OCI-LY1 (cell line): ENCODE measurements at regions not wholly inside any gene's neighbourhood (a gene's known extent, or its start where the extent isn't known, plus 50 kb on each side); places are given as distances from the start of the nearest gene placed in this dataset.
"Not testable (repeated sequence)": the region's sequence is repeated elsewhere in the genome, so short reads cannot be mapped to it uniquely, and the experiment has no call there.

Experiments used
- H2AFZ ChIP-seq: fragments of 200-600 bp; sonication (generic), shearing (Covaris generic); 2 replicates; pipeline ENCODE4 v1.6.0; 2014; ENCODE audit warnings: antibody characterized with exemption, mild to moderate bottlenecking, low read length
- H3F3A ChIP-seq: fragments of 200-600 bp; sonication (generic), shearing (Covaris generic); 2 replicates; pipeline ENCODE4 v1.6.0; 2014; ENCODE audit warnings: mild to moderate bottlenecking, antibody characterized with exemption, low read length, moderate library complexity; ENCODE audit not compliant: insufficient read depth
- H3K27ac ChIP-seq: fragments of 200-600 bp; sonication (generic); 2 replicates; pipeline ENCODE4 v1.5.1; 2014; ENCODE audit warnings: low read length, mixed run types, mild to moderate bottlenecking, low read depth; ENCODE audit not compliant: poor library complexity, severe bottlenecking
- H3K27me3 ChIP-seq: fragments of 200-600 bp; sonication (generic); 2 replicates; pipeline ENCODE4 v1.6.0; 2014; ENCODE audit warnings: antibody characterized with exemption, mild to moderate bottlenecking, low read length, moderate library complexity; ENCODE audit not compliant: insufficient read depth
- H3K36me3 ChIP-seq: fragments of 200-600 bp; sonication (generic); 2 replicates; pipeline ENCODE4 v1.6.1; 2014; ENCODE audit warnings: mild to moderate bottlenecking, antibody characterized with exemption, low read length, moderate library complexity, mixed read lengths; ENCODE audit not compliant: insufficient read depth
- H3K4me1 ChIP-seq: fragments of 200-600 bp; sonication (generic); 2 replicates; pipeline ENCODE4 v1.5.1; 2014; ENCODE audit warnings: mild to moderate bottlenecking, low read length, moderate library complexity; ENCODE audit not compliant: insufficient read depth, severe bottlenecking
- H3K4me2 ChIP-seq: fragments of 200-600 bp; sonication (generic), shearing (Covaris generic); 2 replicates; pipeline ENCODE4 v1.6.1; 2014; ENCODE audit warnings: low read length
- H3K4me3 ChIP-seq: fragments of 200-600 bp; sonication (generic); 2 replicates; pipeline ENCODE4 v1.5.1; 2014; ENCODE audit warnings: low read length, low read depth, mild to moderate bottlenecking, mixed read lengths; ENCODE audit not compliant: poor library complexity, severe bottlenecking
- H3K79me2 ChIP-seq: fragments of 200-600 bp; shearing (Covaris generic); 2 replicates; pipeline ENCODE4 v1.6.1; 2016; ENCODE audit warnings: mixed run types, low read length, mixed read lengths; ENCODE audit not compliant: insufficient read depth
- H3K9ac ChIP-seq: fragments of 200-600 bp; sonication (generic), shearing (Covaris generic); 2 replicates; pipeline ENCODE4 v1.6.1; 2014; ENCODE audit warnings: mild to moderate bottlenecking, low read length, mixed read lengths
- H3K9me2 ChIP-seq: fragments of 200-600 bp; sonication (generic), shearing (Covaris generic); 2 replicates; pipeline ENCODE4 v1.6.1; 2014; ENCODE audit warnings: low read depth, mild to moderate bottlenecking, low read length, mixed read lengths
- H3K9me3 ChIP-seq: fragments of 200-600 bp; shearing (Covaris generic); 2 replicates; pipeline ENCODE4 v1.6.1; 2014; ENCODE audit warnings: low read length, mixed read lengths
- H4K20me1 ChIP-seq: fragments of 200-600 bp; sonication (generic), shearing (Covaris generic); 2 replicates; pipeline ENCODE4 v1.6.0; 2016; ENCODE audit warnings: mild to moderate bottlenecking, low read length; ENCODE audit not compliant: insufficient read depth
- EZH2 ChIP-seq: fragments of 200-600 bp; sonication (generic), shearing (Covaris generic); IDR thresholded peaks from 2 replicates; pipeline ENCODE4 v1.8.0; 2017; ENCODE audit warnings: borderline replicate concordance, mixed run types, mild to moderate bottlenecking, antibody characterized with exemption, low read length, moderate library complexity, mixed read lengths
- TF ChIP-seq, protein P1 (sequence below): fragments of 200-600 bp; sonication (generic), shearing (Covaris generic); IDR thresholded peaks from 2 replicates; pipeline ENCODE4 v1.5.1; 2017; ENCODE audit warnings: mild to moderate bottlenecking, antibody characterized with exemption, low read length, moderate library complexity, mixed read lengths

- no peaks in the 10 kb centered on the region for H3F3A ChIP-seq
- H3K27me3 ChIP-seq = no peaks in the 10 kb centered on the region
- H3K36me3 ChIP-seq = no peaks in the 10 kb centered on the region
- no peak overlapping the region for H3K27ac ChIP-seq
- no peaks in the 10 kb centered on the region for H3K79me2 ChIP-seq
- no peak overlapping the region for H2AFZ ChIP-seq
- H3K4me1 ChIP-seq = no peaks in the 10 kb centered on the region
- H3K9me2 ChIP-seq = no peaks in the 10 kb centered on the region
- H4K20me1 ChIP-seq = no peaks in the 10 kb centered on the region
- H3K9me3 ChIP-seq = no peaks in the 10 kb centered on the region
- no peak for TF ChIP-seq EZH2
- TF ChIP-seq, protein P1, sequence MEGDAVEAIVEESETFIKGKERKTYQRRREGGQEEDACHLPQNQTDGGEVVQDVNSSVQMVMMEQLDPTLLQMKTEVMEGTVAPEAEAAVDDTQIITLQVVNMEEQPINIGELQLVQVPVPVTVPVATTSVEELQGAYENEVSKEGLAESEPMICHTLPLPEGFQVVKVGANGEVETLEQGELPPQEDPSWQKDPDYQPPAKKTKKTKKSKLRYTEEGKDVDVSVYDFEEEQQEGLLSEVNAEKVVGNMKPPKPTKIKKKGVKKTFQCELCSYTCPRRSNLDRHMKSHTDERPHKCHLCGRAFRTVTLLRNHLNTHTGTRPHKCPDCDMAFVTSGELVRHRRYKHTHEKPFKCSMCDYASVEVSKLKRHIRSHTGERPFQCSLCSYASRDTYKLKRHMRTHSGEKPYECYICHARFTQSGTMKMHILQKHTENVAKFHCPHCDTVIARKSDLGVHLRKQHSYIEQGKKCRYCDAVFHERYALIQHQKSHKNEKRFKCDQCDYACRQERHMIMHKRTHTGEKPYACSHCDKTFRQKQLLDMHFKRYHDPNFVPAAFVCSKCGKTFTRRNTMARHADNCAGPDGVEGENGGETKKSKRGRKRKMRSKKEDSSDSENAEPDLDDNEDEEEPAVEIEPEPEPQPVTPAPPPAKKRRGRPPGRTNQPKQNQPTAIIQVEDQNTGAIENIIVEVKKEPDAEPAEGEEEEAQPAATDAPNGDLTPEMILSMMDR = no peak
- H3K4me2 ChIP-seq = no peak overlapping the region
- no peak overlapping the region for H3K9ac ChIP-seq
- H3K4me3 ChIP-seq = no peak overlapping the region
These were observed 1637.5 kb upstream of the GOT2 start for GRCh38 chr16:60371591-60371990.

DNA sequence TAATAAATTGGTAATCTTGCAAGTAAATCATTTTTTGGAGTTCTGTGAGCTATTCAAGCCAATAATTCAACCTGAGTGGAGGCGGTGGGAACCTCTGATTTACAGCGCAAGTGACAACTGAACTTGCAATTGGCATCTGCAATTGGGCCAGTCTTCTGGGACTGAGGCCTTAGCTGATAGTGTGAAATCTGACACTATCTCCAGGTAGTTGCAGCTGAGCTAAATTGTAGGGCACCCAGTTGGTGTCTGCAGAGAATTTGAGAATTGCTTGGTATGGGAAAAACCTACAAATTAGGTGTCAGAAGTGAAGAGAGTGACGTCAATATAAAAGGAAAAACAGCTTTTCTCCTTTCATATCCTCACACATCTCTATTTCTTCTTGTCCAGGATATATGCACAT lies 1633.6 kb upstream of the GOT2 start:
- H3K9ac ChIP-seq = no peak overlapping the region
- no peaks in the 10 kb centered on the region for H4K20me1 ChIP-seq
- no peak overlapping the region for H3K27ac ChIP-seq
- H2AFZ ChIP-seq = no peak overlapping the region
- H3K27me3 ChIP-seq = no peaks in the 10 kb centered on the region
- no peaks in the 10 kb centered on the region for H3K4me1 ChIP-seq
- TF ChIP-seq, protein P1 = no peak
- no peak for TF ChIP-seq EZH2
- no peaks in the 10 kb centered on the region for H3K9me2 ChIP-seq
- no peaks in the 10 kb centered on the region for H3K36me3 ChIP-seq
- no peak overlapping the region for H3K4me3 ChIP-seq
- no peaks in the 10 kb centered on the region for H3F3A ChIP-seq
- no peaks in the 10 kb centered on the region for H3K9me3 ChIP-seq
- no peak overlapping the region for H3K4me2 ChIP-seq
- H3K79me2 ChIP-seq = no peaks in the 10 kb centered on the region

- Histone ChIP-seq H3K79me2 (no peaks in the 10 kb centered on the region), H3K27me3 (no peaks in the 10 kb centered on the region), H3F3A (no peaks in the 10 kb centered on the region), H4K20me1 (no peaks in the 10 kb centered on the region), H2AFZ (no peak overlapping the region), H3K36me3 (no peaks in the 10 kb centered on the region), H3K9ac (no peak overlapping the region), H3K4me2 (no peak overlapping the region), H3K4me1 (no peaks in the 10 kb centered on the region), H3K9me3 (no peaks in the 10 kb centered on the region), H3K4me3 (no peak overlapping the region), H3K27ac (no peak overlapping the region), H3K9me2 (no peaks in the 10 kb centered on the region)
- no peak for TF ChIP-seq EZH2
- TF ChIP-seq, protein P1 = no peak
These were observed 1629.5 kb upstream of the GOT2 start for GRCh38 chr16:60363566-60363965.

- H3K9me2 ChIP-seq, H3K27ac ChIP-seq, H3K9ac ChIP-seq, H3K4me2 ChIP-seq, H2AFZ ChIP-seq, H3F3A ChIP-seq, H3K36me3 ChIP-seq, H3K9me3 ChIP-seq, H3K4me1 ChIP-seq, H3K79me2 ChIP-seq, H3K4me3 ChIP-seq, H4K20me1 ChIP-seq, H3K27me3 ChIP-seq: not testable (repeated sequence)
These were observed 1625.8 kb upstream of the GOT2 start for GRCh38 chr16:60359866-60360265.

- H3K27ac ChIP-seq, H3K79me2 ChIP-seq, H3K4me2 ChIP-seq, H3K27me3 ChIP-seq, H3K4me1 ChIP-seq, H3K9me3 ChIP-seq, H3F3A ChIP-seq, H3K9ac ChIP-seq, H3K36me3 ChIP-seq, H4K20me1 ChIP-seq, H3K9me2 ChIP-seq, H3K4me3 ChIP-seq, H2AFZ ChIP-seq: not testable (repeated sequence)
These were observed 1625.3 kb upstream of the GOT2 start for GRCh38 chr16:60359412-60359811.
